ENCODE measurements at regions not wholly inside any gene's neighbourhood (a gene's known extent, or its start where the extent isn't known, plus 50 kb on each side); places are given as distances from the start of the nearest gene placed in this dataset.
A peak's percentile ranks its signal among the peaks of the same experiment; 100 is the strongest.

- H3K9ac ChIP-seq (ENCODE audit: low read depth in 2 of 2, low read length in 2 of 2): no peak overlapping the region
Observed at GRCh38 chr13:33508060-33508459, 222.5 kb upstream of the STARD13 start.

GRCh38 chr13:33509642-33510229, 224.2 kb upstream of the STARD13 start:
- no peaks in the 10 kb centered on the region for H3K9me3 ChIP-seq
- intact Hi-C loops (cut with DNase I): no loop called here
- peak overlapping the region; percentile 58 for H3K27ac ChIP-seq
- DNase-seq: peak; percentile 43
- no peaks in the 10 kb centered on the region for H3K4me1 ChIP-seq
- H3K9ac ChIP-seq (ENCODE audit: low read depth in 2 of 2, low read length in 2 of 2): no peak overlapping the region
- TF ChIP-seq CTCF (IDR thresholded peaks at IDR 0.05): no peak
- no peaks in the 10 kb centered on the region for H3K27me3 ChIP-seq
- no peak overlapping the region for H3K4me3 ChIP-seq
- H3K36me3 ChIP-seq: no peaks in the 10 kb centered on the region

More at GRCh38 chr13:33508060-33508459, 222.5 kb upstream of the STARD13 start:
- Histone ChIP-seq H3K27ac (no peak overlapping the region), H3K36me3 (no peaks in the 10 kb centered on the region), H3K4me1 (no peaks in the 10 kb centered on the region), H3K27me3 (no peaks in the 10 kb centered on the region), H3K9me3 (no peaks in the 10 kb centered on the region), H3K4me3 (no peak overlapping the region)
- no peak for DNase-seq
- intact Hi-C loops (cut with DNase I): no loop called here
- TF ChIP-seq CTCF (IDR thresholded peaks at IDR 0.05): no peak

GRCh38 chr13:33510350-33510970, 224.9 kb upstream of the STARD13 start:
- H3K36me3 ChIP-seq: no peaks in the 10 kb centered on the region
- DNase-seq: no peak
- H3K4me3 ChIP-seq: no peak overlapping the region
- H3K9ac ChIP-seq (ENCODE audit: low read depth in 2 of 2, low read length in 2 of 2): no peak overlapping the region
- H3K27ac ChIP-seq: no peak overlapping the region
- no peak for TF ChIP-seq CTCF (IDR thresholded peaks at IDR 0.05)
- no peaks in the 10 kb centered on the region for H3K27me3 ChIP-seq
- H3K9me3 ChIP-seq: no peaks in the 10 kb centered on the region
- intact Hi-C loops (cut with DNase I): no loop called here
- H3K4me1 ChIP-seq: no peaks in the 10 kb centered on the region

GRCh38 chr13:33512880-33513554, 227.5 kb upstream of the STARD13 start:
- intact Hi-C loops (cut with DNase I): no loop called here
- no peaks in the 10 kb centered on the region for H3K4me1 ChIP-seq
- no peak overlapping the region for H3K27ac ChIP-seq
- no peaks in the 10 kb centered on the region for H3K36me3 ChIP-seq
- no peaks in the 10 kb centered on the region for H3K27me3 ChIP-seq
- no peak overlapping the region for H3K9ac ChIP-seq (ENCODE audit: low read depth in 2 of 2, low read length in 2 of 2)
- no peak for DNase-seq
- H3K9me3 ChIP-seq: no peaks in the 10 kb centered on the region
- no peak for TF ChIP-seq CTCF (IDR thresholded peaks at IDR 0.05)
- no peak overlapping the region for H3K4me3 ChIP-seq

- Histone ChIP-seq H3K36me3 (no peaks in the 10 kb centered on the region), H3K4me1 (no peaks in the 10 kb centered on the region), H3K27me3 (no peaks in the 10 kb centered on the region), H3K4me3 (no peak overlapping the region), H3K9me3 (no peaks in the 10 kb centered on the region), H3K9ac (ENCODE audit: low read depth in 2 of 2, low read length in 2 of 2) (no peak overlapping the region), H3K27ac (no peak overlapping the region)
- DNase-seq: no peak
- no peak for TF ChIP-seq CTCF (IDR thresholded peaks at IDR 0.05)
- intact Hi-C loops (cut with DNase I): no loop called here
Observed at GRCh38 chr13:33514362-33514761, 228.8 kb upstream of the STARD13 start.
